ENCODE measurements at regions not wholly inside any gene's neighbourhood (a gene's known extent, or its start where the extent isn't known, plus 50 kb on each side); places are given as distances from the start of the nearest gene placed in this dataset.
"Not testable (repeated sequence)": the region's sequence is repeated elsewhere in the genome, so short reads cannot be mapped to it uniquely, and the experiment has no call there.

DNA sequence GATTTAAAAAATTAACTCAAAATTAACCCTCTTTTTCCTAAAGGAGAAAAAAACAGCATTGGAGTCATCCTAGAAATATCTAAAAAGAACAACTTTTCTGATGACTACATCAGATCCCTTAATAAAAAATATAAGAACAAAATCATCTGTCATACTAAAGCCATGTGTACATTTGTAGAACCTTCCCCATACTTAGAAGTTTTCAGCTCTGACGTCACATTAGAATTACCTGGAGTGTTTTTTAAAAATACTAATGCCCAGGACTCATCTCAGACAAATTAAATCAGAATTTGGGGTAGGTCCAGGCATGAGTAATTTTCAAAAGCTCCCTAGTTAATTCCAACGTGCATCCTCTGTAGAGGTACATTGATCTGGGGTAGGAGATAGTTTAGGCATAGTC, 598.0 kb downstream of the DSC3 start:
- no peak for DNase-seq

DNA sequence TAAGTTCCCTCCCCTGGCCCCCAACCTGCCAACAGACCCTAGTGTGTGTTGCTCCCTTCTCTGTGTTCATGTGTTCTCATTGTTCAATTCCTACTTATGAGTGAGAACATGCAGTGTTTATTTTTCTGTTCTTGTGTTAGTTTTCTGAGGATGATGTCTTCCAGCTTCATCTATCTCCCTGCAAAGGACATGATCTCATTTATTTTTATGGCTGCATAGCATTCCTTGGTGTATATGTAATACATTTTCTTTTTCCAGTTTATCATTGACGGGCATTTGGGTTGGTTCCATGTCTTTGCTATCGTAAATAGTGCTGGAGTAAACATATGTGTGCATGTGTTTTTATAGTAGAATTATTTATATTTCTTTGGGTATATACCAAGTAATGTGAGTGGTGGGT, 602.2 kb downstream of the DSC3 start:
- DNase-seq: no peak

DNA sequence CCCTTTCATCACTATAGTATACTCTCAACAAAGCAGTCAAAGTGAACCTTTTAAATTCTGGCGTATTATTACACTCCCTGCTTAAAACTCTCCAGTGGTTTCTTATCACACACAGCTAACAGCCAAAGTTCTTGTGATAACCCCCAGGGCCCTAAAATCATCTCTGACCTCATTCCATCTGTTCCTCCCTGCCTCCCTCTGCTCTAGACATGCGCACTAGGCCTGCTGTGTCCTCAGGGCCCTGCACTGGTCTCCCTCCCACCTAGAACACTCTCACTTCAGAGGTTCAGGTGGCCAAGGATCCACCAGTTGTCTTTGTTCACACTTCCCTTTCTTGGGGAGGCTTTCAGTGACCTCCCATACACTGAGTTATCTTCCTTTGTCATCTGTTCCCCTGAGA, 603.4 kb downstream of the DSC3 start:
- DNase-seq: no peak

- DNase-seq: no peak
These were observed 610.2 kb downstream of the DSC3 start for GRCh38 chr18:30432349-30432748.

- DNase-seq: not testable (repeated sequence)
These were observed 623.1 kb downstream of the DSC3 start for GRCh38 chr18:30419399-30419798.

- DNase-seq: no peak
These were observed 626.6 kb downstream of the DSC3 start for GRCh38 chr18:30415903-30416302.

DNA sequence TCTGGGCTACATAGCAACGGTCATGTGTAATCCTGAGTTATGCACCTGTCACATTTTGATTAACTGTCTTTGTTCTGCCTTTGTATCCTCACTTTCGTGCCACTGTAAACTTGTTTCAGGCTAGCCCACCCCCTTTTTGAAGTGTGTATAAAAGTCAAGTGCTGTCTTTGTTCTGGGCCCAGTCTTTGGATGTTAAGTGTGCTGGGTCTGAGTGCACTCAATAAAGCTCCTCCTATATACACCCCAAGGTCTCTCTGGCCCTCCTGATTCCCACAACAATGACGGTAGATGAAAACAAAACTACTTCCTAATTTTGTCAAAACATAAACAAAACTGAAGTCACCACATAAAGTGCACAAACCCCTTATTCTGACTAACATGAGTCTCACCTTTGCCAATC, 633.4 kb downstream of the DSC3 start:
- no peak for DNase-seq

- DNase-seq: no peak
These were observed 635.8 kb downstream of the DSC3 start for GRCh38 chr18:30406728-30407127.

DNA sequence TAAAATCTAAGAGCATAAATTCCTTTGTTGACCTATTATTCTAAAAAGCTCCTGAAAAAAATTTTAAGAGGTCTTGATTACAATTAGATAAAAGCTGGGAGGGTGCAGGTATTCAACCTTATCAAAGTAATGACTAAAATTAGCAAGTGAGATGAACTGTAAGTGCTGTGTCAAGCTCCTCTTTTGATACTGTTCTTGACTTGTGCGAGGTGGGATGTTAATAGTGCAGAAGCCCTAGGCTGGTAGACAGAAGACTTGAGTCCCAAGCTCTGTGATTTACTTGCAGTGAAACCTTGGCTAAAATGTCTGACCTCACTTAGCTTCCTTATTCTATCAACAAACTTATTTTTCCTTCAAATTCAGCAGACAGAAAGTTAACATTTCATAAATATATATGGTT, 637.5 kb downstream of the DSC3 start:
- DNase-seq: no peak

- no peak for DNase-seq
These were observed 638.1 kb downstream of the DSC3 start for GRCh38 chr18:30404422-30404821.

DNA sequence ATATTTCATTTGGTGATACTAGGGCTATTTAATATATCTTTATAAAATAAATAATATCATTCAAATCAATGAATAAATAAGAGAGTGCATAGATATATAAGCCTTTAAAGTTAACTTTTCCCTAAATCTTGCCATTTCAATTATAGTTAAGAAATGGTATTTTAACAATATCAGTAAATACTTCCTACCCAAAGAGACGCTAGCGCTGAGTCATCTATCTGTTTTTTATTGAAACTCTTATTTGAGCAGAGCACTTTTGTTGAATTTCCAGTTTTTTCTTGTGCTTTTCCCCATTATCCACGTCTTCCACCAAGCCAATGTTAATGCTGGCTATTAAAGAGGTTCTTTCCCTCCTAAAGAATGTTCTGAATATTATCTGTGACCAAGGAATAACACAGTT, 639.3 kb downstream of the DSC3 start:
- DNase-seq: no peak

DNA sequence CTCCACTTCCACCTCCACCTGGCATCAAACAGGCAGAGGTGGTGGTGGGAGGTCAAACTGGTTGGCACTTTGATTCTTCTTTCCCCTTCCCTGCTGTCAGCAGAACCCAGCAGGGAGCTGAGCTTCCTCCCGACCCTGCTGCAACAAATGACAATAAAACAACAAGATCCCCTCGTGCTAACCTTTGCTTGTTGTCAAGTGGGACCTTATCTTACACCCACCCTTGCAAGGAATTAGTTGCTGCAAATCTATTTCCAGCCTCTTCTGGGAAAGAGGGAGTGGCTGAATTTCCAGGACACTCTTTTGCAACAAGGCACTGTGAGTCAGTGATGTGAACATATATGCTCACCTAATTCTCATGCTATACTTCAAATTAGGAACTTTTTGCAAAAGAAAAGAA, 655.1 kb downstream of the DSC3 start:
- DNase-seq: no peak

- no peak for DNase-seq
These were observed 655.9 kb downstream of the DSC3 start for GRCh38 chr18:30386624-30387023.

GRCh38 chr18:30385684-30386083, 656.9 kb downstream of the DSC3 start:
- DNase-seq: no peak

DNA sequence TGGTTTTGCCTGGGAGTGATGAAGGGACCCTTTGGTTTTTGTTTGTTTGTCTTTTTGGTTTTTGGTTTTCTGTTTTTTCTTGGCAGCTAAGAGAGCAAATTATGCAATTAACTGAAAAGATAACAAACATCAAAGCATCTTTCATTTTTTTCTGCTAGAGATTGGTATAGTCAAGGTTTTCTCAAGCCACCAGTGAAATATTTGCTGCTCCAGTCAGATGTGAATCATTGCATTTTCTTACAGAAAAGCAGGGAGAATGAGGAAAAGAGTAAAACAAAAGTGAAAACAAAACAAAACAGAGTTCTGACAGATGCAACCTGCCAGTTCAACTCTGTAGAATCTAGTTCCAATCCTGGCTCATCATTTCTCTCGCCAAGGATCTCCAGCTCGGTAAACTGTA, 660.7 kb downstream of the DSC3 start:
- no peak for DNase-seq

DNA sequence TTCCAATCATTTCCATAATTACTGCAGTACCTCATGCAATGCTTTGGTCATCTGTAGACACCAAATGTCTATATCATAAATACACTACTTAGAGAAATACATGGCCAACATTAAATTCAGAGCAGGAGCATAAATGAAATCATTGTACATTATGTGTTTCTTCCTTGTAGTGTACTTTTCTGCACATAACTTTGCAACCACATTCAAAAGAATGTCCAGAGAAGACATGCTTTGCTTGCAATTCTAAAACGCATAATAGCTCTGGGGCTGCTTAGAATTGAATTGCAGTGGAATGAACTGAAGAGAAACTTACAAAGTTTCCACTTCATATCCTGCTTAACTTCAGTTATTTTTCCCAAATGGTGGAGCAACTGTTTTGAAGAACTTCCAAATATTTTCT, 664.4 kb downstream of the DSC3 start:
- DNase-seq: no peak

GRCh38 chr18:30376515-30376914, 666.0 kb downstream of the DSC3 start:
- no peak for DNase-seq

DNA sequence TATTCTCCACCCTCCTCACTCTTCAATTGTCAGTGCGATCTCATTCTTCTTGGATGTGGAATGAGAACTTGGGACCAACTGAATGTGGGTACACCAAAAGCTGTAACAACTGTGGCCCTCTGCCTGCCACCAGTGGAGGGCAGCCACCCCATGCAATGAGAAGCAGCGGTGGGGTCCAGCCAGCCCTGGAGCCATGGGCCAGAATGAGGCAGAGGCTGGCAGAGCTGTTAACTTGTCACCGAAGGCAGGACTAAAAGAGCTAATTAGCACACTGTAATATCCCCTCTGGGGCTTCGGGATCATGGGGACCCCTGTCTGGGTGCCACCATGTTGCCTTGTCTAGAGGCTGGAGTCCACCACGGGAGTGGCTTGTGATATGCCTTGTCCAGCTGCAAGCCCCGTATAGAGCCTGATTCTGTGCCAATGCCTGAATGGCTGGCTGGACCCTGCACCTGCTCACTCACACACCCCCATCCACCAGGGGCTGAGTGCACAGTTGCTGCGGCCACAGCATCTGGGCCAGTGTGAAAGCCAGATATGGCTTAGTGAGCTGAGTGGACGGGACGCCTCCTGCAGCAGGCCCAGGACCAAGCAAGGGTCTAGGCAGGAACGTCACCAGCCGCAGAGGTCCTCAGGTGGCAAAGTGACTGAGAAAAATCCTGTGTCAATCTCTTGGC, 680.5 kb downstream of the DSC3 start:
- DNase-seq: no peak

- DNase-seq: no peak
These were observed 683.0 kb downstream of the DSC3 start for GRCh38 chr18:30359521-30359920.

DNA sequence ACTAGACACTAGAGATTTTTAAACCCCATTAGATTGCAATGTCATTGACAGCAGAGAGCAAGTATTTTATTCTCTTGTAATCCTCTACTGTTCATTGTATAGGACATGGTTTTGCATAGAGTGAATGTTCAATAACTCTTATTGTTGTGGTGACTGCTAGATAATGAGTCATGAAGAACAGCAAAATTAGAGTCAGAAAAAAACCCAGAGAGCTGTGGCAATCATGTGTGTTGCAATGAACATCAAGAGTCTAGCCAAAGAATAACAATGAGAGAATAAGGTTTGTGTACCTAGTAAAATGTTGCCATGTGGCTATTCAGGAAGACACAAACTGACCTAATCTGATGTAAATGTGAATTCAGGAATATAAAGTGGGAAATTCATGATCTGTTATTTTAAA, 684.0 kb downstream of the DSC3 start:
- no peak for DNase-seq

DNA sequence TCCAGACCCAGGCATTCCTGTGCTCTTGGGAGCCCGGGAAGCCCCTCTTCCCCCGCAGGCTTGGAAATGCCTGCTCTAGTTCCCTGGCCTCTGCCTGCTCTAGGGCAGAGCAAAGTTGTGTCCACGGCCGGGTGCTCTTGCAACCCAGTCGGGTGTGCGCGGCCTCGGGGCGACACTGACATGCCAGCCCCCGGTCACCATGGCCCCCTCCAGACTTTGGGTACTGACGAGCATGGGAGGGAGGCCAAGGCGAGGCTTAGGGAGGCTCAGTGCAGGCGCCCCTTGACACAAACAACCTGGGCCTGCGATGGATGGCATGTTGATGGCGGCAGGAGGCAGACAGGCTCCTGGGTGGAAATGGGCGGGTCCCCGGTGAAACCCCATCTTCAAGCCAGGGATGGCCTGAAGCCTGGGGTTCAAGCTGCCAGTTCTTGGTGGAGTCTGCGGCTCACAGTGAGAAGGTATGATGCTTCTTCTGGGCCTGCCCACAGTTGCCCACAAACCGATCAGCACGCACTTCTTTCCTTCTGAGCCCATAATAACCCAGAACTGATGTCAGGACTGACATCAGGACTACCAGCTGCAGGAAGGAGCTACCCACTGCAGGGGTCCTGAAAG, 689.9 kb downstream of the DSC3 start:
- DNase-seq: no peak

DNA sequence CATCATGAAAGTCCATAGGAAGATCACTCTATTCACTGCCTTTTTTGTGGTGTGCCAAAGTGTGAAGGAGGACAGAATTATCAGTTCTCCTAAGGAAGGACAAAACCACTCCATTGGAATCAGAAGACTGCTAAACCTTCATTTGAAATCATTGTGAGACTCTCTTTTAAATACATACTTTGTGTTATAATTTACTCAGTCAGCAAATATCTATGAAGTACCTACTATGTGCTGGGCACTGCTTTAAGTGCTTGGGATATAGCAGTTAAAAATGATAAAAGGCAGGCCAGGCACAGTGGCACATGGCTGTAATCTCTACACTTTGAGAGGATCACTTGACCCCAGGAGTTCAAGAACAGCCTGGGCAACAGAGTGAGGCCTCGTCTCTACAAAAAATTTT, 692.3 kb downstream of the DSC3 start:
- no peak for DNase-seq

DNA sequence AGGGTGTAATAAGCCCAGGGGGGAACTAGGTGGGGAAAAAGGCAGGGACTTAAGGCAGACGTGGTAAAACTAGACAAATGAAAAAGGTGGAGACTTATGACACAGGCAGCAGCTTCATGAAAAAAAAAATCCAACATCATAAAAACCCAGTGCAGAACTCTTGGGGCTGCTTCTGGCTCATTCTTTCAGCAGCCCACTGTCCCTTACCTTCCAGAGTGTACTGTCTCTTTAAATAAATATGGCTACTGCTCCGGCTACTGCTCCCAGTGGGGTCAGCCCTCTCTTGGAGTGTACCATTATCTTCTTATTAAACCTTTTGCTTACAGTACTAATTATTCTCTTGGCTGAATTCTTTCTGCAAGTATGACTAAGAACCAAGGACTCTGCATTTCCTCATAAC, 699.5 kb downstream of the DSC3 start:
- no peak for DNase-seq

DNA sequence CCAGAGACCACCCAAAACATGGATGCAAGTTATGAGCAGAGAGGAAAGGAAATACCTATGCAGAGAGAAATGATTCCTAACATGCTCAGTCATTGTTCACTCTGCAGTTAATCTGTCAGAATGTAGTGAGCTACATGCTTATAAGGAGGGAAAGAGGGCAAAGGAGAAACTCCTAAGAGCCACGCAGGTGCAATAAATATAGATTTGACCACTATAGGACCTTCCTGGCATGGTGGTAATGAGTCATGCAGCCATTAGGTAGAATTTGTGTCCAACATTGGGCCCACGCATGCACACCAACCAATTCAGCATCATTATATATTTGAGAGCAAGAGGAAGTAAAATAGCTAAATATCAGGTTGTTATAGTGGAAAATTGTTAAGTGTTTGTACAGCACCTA, 699.9 kb downstream of the DSC3 start:
- no peak for DNase-seq

- DNase-seq: no peak
These were observed 707.8 kb downstream of the DSC3 start for GRCh38 chr18:30334781-30335180.

Measured in occipital lobe (tissue), 1 donor.